NCI-H446 treated with DMSO at 0.1 percent for 48 hours (cell line): ENCODE measurements at regions not wholly inside any gene's neighbourhood (a gene's known extent, or its start where the extent isn't known, plus 50 kb on each side); places are given as distances from the start of the nearest gene placed in this dataset.
"Not testable (repeated sequence)": the region's sequence is repeated elsewhere in the genome, so short reads cannot be mapped to it uniquely, and the experiment has no call there.

Experiments used
- DNase-seq: peaks from one replicate; lab custom pipeline; 2025; lab: John Stamatoyannopoulos, UW

- no peak for DNase-seq
Measured at GRCh38 chr21:19400223-19400770, 996.7 kb upstream of the TMPRSS15 start.

- DNase-seq: no peak
Measured at GRCh38 chr21:19402870-19403269, 999.3 kb upstream of the TMPRSS15 start.

- DNase-seq: no peak
Measured at GRCh38 chr21:19405326-19405725, 1001.7 kb upstream of the TMPRSS15 start.

- no peak for DNase-seq
Measured at GRCh38 chr21:19420565-19420964, 1017.0 kb upstream of the TMPRSS15 start.

GRCh38 chr21:19433623-19434022, 1030.0 kb upstream of the TMPRSS15 start:
- DNase-seq: no peak

GRCh38 chr21:19440792-19441655, 1037.4 kb upstream of the TMPRSS15 start:
- DNase-seq: peak; percentile 58

- DNase-seq: no peak
Measured at GRCh38 chr21:19458295-19458694, 1054.7 kb upstream of the TMPRSS15 start.

- no peak for DNase-seq
Measured at GRCh38 chr21:19461481-19462205, 1058.1 kb upstream of the TMPRSS15 start.

- DNase-seq: no peak
Measured at GRCh38 chr21:19463966-19464365, 1060.4 kb upstream of the TMPRSS15 start.

- no peak for DNase-seq
Measured at GRCh38 chr21:19468991-19469715, 1065.6 kb upstream of the TMPRSS15 start.

- DNase-seq: no peak
Measured at GRCh38 chr21:19475525-19475924, 1071.9 kb upstream of the TMPRSS15 start.

- DNase-seq: no peak
Measured at GRCh38 chr21:19489930-19490329, 1086.3 kb upstream of the TMPRSS15 start.

- no peak for DNase-seq
Measured at GRCh38 chr21:19490481-19490880, 1086.9 kb upstream of the TMPRSS15 start.

GRCh38 chr21:19493437-19494241, 1090.1 kb upstream of the TMPRSS15 start:
- DNase-seq: not testable (repeated sequence)

- DNase-seq: no peak
Measured at GRCh38 chr21:19501115-19501514, 1097.5 kb upstream of the TMPRSS15 start.

- DNase-seq: peak; percentile 14
Measured at GRCh38 chr21:19507682-19508260, 1104.2 kb upstream of the TMPRSS15 start.

- no peak for DNase-seq
Measured at GRCh38 chr21:19508442-19508841, 1104.9 kb upstream of the TMPRSS15 start.

GRCh38 chr21:19508844-19509243, 1105.3 kb upstream of the TMPRSS15 start:
- DNase-seq: no peak

- no peak for DNase-seq
Measured at GRCh38 chr21:19510057-19510456, 1106.5 kb upstream of the TMPRSS15 start.

- DNase-seq: no peak
Measured at GRCh38 chr21:19510653-19511052, 1107.1 kb upstream of the TMPRSS15 start.

GRCh38 chr21:19522381-19522780, 1118.8 kb upstream of the TMPRSS15 start:
- DNase-seq: no peak
